ENCODE measurements at regions not wholly inside any gene's neighbourhood (a gene's known extent, or its start where the extent isn't known, plus 50 kb on each side); places are given as distances from the start of the nearest gene placed in this dataset.
"Not testable (repeated sequence)": the region's sequence is repeated elsewhere in the genome, so short reads cannot be mapped to it uniquely, and the experiment has no call there.

DNA sequence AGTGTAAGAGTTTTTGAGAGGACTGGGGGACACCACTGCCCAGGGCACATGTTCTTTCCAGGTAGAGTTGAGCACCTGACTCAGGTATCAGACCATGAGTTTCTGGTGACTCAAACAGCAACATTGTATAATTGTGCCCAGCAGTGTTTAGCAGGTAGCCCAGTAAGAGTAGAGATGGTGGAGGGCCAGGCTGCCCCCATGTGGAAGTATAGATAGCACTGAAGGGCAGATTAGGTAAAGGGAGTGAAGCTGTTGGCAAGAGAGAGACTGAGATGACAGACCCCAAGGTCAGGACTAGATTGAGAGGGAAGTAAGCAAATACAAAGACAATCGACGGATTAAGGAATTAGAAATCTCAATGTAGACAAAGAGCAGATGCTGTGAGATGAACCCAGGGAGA is 74.6 kb downstream of the TRIM42 start:
- intact Hi-C loops (cut with micrococcal nuclease) = no loop called here

DNA sequence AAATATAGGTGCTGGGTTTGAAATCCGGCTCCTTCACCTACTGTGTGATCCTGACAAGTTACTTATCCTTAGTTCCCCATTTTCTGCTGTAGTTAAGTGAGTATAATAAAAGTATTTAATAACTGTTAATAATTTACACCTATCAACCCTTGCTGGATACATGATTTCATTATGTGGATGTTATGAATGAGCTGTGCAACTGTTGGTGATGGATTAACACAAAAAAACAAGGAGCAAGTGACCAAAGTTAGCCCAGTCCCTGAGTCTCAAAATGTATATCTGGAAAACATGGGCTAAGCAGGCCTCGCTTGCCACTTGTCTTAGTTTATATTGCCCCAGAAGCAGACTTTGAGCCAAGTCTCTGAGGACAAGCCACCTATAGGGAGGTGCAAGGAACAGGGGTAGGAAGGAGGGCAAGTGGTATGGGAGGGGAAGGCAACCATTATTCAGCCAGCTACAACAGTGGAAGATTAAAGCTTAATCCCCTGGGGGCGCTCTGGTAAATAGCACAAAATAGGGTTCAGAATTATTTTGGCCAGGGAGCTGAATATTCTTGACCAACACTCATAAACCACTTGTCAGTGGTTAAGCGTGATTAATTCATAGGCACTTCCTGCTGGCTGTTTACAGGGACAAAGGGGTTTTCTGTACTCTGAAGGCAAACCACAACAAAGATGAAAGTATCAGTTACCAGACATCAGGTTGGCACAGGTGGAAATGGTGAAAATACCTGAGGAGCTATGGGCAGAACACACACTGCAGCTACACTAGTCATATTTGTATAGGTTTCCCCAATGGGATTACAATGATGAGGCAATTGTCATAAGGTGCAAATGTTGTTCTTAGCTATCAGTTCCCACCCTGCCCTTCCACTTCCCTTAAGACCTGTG is 76.2 kb downstream of the TRIM42 start:
- intact Hi-C loops (cut with micrococcal nuclease) = no loop called here

DNA sequence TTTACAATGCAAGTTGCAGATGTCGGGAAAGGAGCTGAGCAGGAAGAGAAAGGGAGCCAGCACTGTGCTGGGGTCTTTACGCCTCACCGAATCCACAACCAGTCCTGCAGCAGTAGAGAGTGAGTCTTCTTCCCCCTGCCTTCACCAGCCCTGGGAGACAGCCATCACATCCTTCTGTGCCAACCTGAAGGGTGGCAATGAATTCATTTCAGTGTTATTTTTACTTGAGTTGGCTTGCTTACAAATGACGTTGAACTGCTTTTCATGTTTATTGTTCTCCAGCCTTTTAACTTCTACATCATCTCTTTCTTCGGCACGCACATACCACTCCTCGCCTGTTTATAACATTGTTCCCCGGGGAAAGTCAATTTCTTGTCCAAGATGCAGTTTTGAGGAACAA is 77.1 kb downstream of the TRIM42 start:
- intact Hi-C loops (cut with micrococcal nuclease) = no loop called here

DNA sequence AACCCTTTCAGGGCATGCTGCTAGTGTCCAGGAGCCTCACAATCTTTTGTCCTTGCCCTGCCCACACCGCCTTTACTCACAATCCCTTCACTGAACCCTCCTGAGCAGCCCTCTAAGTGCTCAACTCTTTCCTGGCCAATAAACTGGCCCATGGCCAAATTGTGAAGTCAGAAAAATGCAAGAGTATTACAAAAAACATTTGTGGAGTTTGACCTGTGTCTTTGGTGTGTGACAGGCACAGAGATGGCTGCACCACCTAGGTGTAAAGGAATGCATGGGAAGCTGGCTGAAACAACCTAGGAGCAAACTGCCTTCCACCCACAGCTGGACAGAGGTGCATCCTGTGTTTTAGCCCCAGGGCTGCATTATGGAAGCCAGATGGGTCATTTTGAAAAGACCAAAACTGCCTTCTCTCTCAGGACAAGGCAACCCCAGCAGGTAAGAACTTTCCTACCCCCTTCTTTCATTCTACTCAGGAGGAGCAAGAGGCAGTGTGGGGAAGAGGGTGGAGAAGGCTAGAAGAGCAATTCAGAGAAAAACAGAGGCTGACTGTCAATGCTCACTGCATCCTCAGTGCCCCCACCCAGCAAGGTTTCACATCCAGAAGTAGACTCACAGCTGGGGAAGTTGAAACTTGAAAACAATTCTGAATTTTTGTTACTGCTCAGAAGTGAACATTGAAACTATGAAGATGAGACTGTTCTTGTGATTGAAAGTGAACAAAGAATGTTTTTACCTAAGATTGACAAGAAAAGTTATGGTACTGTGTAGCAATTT is 78.6 kb downstream of the TRIM42 start:
- intact Hi-C loops (cut with micrococcal nuclease) = no loop called here

DNA sequence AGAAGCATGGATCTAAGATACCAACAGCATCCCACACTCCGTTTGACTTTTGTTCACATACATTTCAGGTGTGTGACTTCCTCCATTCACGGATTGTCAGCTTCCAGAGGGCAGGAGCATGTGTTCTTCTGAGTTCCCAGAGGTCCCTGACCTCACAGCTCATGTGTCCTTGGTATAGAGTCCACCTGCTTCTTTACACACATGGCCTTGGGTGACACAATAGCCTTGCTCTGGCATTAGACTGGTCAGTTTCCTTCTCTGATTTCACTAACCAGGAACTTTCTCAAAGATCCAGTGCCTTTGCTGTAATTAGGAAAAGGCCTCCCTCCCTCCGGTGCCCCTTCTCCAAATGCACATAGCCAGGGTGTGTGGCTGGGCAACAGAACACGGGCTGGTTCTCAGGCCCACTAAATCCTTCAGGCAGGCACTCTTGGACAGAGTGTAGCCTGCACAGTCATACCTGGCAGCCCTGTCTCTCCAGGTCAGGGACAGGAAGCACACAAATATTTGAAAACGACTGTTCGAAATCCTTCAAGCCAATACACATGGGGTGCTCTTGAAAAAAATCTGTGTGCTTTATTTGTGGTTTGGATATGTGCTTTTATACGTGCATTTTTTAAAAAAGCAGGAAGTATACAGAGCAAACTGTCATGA is 81.1 kb downstream of the TRIM42 start:
- intact Hi-C loops (cut with micrococcal nuclease) = no loop called here

DNA sequence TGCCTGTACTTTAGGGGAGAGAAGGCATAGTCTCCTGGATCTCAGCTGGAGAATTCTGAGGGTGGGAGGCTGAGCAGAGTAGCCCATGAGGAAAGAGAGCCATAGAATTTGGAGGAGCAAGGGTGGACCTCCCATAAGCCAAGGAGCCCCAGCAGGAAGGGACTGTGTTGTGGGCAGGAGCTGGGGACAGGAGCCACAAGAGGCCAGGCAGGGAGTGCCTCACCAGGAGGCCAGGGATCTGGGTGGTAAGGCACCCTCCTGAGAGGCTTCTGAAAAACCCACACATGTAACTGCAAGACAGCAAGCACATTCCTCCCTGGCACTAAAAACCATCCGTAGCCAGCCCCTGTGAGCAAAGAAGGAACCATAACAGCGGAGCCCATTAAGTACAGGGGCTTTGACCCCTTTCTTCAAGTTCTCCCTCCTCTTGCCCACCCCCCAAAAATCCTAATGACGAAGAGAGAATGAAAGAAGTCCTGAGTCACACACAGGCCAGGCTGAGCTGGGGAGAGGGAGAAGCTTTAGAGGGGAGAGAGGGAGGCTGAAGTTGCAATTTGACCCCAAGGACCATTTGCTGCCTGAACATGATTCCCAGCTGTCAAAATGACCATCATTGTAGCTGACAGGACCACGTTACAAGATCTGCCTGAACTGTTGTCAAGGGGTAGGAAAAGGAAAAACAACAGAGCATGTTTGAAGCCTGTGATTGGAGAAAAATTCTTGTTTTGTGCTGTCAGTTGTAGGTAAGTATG is 82.6 kb downstream of the TRIM42 start:
- intact Hi-C loops (cut with micrococcal nuclease) = no loop called here

DNA sequence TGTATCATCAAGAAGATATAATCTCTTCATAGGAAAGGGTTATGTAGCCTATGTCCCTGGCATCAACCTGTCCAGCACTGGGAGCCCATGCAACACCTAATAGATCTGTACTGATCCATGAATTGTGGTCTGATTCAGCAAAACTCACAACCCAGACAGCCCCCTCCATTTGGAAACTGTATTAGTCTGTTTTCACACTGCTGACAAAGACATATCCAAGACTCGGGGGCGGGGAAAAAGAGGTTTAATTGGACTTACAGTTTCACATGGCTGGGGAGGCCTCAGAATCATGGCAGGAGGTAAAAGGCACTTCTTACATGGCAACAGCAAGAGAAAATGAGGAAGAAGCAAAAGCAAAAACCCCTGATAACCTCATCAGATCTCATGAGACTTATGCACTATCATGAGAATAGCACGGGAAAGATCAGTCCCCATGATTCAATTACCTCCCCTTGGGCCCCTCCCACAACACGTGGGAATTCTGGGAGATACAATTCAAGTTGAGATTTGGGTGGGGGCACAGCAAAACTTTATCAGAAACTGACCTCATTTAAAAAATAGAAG is 83.3 kb downstream of the TRIM42 start:
- intact Hi-C loops (cut with micrococcal nuclease) = no loop called here

DNA sequence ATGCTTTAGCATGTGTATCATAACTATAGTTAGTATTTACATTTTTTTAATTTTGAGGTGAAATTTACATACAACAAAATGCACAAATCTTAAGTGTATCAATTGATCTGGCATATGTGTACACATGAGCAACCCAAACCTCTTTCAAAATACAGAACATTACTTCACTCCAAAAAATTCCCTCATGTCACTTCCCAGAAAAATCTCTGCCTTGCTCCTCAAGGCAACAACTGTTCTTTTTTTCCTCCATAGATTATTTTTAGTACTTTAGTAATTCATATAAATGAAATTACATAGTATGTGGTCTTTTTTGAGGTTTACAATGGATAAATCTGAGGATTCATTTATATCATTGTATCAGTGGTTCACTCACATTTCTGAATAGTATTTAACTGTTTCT is 84.9 kb downstream of the TRIM42 start:
- intact Hi-C loops (cut with micrococcal nuclease) = no loop called here

DNA sequence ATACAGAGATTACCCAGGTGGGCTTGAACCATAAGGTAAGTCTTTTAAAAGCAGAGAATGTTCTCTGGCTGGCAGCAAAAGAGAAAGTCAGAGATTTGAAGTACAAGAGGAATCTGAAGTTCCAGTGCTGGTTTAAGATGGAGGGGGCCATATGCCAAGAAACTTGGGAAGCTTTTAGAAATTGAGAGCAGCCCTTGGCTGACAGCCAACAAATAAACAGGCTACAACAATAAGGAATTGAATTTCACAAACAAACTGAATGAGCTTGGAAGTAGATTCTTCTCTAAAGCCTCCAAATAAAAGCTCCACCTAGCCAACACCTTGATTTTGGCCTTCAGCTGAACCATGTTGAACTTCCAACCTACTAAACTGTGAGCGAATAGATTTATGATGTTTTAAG is 85.7 kb downstream of the TRIM42 start:
- intact Hi-C loops (cut with micrococcal nuclease) = no loop called here

DNA sequence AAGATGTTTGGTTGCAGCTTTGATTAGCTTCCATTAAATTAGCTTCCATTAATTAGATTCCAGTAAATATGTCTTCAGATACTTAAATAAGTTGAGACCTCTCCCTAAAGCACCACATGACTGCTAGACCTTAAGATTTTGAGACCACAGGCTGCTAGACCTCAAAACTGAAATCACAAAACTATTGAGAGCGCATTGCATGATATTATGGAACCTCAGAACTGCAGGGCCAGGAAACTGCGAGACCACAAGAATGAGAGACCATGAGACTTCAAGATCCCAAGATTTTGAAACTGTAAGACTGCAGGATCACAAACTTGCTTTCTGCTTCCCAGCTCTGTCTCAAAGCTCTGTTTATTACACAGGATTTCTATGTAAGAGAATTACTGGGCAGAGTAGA is 87.4 kb downstream of the TRIM42 start:
- intact Hi-C loops (cut with micrococcal nuclease) = no loop called here

DNA sequence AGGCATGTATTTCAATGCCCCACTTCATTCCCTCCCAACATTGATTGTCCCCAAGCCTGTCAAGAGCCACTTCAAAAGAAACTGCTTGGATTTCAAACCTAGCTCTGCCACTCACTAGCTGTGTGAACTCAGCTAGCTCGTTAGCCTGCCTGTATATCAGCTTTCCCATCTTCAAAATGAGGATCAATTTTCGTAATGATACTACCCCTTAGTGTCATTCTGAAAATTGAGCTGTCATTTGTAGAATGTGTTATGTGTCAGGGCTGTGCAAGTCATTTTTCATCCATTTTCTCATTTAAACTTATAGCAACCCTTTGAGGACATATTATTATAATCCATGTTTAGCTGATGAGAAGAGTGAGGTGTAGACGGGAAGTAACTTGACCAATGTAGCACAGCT is 88.6 kb downstream of the TRIM42 start:
- intact Hi-C loops (cut with micrococcal nuclease) = no loop called here

DNA sequence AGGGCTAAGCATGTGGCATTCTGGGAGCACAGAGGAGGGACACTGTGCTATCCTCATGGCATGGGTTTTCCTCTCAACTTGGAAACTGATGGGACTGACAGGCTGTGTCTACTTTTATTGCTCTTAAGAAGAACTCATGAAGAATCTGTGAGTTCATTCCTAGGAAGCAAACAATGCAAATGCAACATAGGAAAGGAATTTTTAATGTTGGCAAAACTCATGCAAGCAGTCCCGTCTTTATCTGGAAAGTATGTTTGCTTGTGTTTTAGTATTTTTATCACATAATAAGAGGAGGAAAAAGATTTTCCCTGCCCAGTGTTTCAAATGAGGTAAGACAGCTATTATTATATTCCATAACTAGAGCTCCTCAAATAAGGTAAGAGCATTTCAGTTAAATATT is 89.7 kb downstream of the TRIM42 start:
- intact Hi-C loops (cut with micrococcal nuclease) = no loop called here

DNA sequence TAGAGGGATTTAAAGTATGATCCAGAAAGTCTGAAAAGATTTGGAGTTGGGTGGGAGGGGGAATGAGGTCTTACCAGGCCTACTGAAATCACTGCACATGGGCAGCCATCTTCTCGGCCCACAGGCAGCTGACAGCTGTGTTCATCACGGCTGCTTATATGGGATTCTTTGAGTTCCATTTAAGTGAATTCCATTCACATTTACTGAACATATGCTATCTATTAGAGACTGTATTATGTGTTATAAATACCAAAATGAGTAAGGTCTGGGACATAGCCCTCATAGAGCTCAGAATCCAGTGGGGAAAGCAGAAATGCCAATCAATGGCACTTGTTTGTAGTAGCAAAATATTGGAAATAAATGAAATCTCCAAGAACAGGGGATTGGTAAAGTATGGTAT is 91.1 kb downstream of the TRIM42 start:
- intact Hi-C loops (cut with micrococcal nuclease) = no loop called here

DNA sequence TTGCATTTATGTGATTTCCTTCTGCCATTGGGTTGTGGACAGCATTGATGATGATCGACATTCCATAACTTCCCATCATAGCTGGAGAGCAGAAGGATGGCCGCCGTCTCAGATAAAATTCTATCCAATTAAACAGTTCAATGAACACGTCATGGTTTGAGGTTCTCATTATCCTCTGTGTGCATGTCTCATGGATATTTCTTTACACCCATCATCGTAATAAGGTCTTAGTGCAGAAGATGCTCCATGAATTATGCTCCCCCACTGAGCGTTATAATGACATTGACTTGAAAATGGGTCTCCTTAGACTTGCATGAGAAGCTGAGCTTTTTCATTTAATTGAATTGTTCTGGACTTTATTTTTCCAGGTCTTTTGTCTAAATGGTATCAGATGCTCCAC is 92.1 kb downstream of the TRIM42 start:
- intact Hi-C loops (cut with micrococcal nuclease) = no loop called here

DNA sequence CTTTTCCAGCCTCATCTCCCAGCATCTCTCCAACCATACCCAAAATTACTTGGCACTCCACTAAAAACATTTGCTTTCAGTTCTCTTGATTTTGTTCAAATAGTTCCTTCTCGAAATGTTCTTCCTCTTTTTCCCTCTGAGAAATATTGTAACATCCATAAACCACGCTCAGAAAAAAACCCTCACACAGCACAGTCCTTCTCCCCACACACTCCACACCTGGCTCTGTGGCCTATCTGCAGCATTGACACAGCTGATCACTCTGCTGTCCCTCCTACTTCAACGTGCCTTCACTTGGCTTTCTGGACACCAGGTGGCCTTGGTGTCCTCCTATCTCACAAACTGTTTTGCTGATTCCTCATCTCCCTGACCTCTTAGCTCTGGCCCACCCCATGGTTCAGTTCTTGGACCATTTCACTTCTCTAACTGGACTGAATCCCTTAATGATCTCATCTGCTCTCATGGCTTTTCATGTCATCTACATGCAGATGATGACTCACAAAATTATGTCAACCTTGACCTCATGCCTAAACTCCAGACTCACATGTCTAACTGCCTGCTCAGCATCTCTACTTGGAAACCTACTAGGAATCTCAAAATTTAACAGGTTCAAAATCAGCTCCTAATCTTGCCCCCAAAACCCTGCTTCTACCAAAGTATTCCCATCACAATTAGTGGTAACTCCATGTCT is 93.3 kb downstream of the TRIM42 start:
- intact Hi-C loops (cut with micrococcal nuclease) = no loop called here

DNA sequence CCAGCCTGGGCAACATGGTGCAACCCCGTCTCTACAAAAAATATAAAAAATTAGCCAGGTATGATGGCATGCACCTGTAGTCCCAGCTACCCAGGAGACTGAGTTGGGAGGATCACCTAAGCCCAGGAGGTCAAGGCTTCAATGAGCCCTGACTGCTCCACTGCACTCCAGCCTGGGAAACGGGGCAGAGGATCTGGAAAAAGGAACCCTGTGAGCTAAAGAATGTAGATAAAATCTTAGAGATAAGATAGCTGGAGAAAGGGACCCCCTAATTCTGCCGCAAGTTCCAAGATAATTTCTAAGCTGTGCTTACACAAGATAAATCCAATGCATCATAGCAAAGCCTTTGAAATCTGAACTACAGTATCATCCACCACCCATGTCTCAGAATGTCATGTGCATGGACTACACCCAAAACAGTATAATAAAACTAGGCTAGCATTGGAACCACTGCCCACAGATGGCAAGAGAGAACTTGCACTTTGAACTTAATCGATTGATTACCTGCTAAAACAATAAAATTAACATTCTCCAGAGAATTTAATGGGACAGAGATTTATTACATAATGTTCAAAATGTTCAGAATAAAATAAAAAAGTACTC is 99.9 kb downstream of the TRIM42 start:
- intact Hi-C loops (cut with micrococcal nuclease) = no loop called here

DNA sequence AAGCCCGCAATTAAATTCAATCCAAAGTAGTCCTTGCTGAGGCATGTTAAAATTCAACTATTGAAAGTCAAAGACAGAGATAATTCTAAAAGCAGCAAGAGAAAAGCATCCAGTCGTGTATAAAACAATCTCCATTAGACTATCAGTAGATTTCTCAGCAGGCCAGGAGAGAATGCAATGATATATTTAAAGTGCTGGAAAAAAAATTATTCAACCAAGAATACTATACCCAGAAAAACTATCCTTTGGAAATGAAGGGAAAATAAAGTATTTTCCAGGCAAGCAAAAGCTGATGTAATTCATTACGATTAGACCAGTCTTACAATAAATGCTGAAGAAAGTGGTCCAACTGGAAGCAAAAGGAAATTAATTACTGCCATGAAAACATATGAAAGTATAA is 113.5 kb downstream of the TRIM42 start:
- intact Hi-C loops (cut with micrococcal nuclease) = no loop called here

DNA sequence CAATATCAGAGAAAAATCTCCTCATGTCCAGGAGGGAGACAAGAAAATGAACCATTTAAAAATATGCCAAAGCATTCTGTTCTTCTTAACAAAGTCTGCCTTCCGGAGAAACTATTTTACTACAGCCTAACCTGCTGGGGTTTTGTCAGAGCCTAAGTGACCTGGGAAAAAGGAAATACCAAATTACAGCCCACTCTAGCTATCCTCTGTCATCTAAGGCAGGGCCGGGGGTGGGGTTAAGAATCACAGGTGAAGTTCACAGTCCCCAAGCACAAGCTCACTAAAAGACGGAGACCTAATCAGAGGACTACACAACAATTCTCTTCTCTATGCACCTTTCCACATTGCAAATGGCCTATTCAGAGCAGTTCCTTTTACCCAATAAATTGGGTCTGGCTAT is 116.6 kb downstream of the TRIM42 start:
- intact Hi-C loops (cut with micrococcal nuclease) = no loop called here

DNA sequence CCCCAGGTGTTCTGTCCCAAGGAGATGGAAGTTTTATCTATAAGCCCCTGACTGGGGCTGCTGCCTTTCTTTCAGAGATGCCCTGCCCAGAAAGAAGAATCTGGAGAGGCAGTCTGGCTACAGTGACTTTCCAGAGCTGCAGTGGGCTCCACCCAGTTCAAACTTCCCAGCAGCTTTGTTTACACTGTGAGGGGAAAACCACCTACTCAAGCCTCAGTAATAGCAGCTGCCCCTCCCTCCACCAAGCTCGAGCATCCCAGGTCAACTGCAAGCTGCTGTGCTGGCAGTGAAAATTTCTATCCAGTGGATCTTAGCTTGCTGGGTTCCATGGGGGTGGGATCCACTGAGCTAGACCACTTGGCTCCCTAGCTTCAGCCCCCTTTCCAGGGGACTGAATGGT is 125.0 kb downstream of the TRIM42 start:
- intact Hi-C loops (cut with micrococcal nuclease) = not testable (repeated sequence)

DNA sequence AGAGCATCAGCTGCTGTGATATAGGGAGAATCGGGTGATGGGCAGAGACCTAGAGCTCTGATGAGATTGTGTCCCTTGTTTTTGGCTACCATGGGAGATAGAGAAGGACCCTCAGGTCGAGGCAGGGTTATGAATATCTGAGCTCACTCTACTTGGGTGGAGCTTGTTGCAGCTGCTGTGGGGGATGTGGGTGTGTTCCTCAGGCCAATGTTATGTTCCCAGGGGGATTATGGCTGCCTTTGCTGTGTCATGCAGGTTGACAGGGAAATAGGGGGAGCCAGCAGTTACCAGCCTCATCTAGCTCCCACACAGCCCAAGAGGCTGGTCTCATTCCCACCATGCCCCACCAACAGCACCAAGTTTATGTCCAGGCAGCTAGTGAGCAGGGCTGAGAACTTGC is 131.5 kb downstream of the TRIM42 start:
- intact Hi-C loops (cut with micrococcal nuclease) = no loop called here
